GM21825 (cell line): ENCODE measurements at regions not wholly inside any gene's neighbourhood (a gene's known extent, or its start where the extent isn't known, plus 50 kb on each side); places are given as distances from the start of the nearest gene placed in this dataset.
"Not testable (repeated sequence)": the region's sequence is repeated elsewhere in the genome, so short reads cannot be mapped to it uniquely, and the experiment has no call there.

Source experiments
- ATAC-seq: cut with Tn5 transposase; IDR thresholded peaks from one replicate; pipeline ENCODE4 v1.9.1; 2021; ENCODE audit warnings: mild to moderate bottlenecking, moderate library complexity; ENCODE audit not compliant: unreplicated experiment

DNA sequence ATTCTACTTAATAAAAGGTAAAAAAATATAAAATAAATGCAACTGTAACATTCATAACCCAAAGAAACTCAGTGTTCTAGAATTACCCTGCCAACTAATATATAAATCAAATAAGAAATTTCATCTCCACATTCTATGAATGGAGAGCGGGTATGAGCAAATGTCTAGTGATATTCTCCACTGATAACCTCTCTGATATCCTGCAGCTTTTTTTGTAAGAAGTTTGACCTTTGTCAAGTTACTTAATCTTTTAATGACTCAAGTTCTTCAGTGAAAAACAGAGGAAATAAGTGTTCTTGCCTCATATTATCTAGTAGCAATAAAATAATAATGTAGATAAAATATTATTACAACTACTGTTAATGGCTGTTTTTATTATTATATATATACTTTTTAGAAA lies 1275.6 kb upstream of the CDH9 start:
- ATAC-seq, result no peak

DNA sequence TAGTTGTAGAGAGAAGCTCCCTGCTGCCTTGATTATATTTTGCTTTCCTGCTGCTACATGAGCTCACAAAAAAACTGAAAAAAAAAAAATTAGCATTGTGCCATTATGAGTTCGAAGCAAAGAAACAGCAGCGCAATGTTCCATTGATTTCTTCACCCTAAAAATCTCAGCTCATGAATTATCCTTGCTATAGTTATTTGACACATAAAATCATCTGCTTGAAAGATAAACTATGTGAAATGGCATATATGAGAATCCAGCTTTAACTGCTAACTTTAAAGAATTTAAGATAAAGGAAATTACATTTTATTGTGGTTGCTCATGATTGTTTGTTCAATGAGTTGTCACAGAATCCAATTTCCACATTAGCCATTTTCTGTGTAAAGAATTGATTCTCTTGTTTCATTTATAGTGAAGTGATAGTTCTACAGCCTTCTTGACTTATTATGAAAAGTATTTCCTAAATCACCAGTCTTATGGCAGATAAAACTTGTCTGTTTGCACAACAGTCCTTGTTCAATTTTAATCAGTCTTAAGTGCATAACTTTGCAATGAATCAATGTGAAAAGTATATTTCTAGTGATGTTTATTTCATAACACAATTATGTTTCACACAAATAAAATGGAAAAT lies 1275.0 kb upstream of the CDH9 start:
- no peak for ATAC-seq

DNA sequence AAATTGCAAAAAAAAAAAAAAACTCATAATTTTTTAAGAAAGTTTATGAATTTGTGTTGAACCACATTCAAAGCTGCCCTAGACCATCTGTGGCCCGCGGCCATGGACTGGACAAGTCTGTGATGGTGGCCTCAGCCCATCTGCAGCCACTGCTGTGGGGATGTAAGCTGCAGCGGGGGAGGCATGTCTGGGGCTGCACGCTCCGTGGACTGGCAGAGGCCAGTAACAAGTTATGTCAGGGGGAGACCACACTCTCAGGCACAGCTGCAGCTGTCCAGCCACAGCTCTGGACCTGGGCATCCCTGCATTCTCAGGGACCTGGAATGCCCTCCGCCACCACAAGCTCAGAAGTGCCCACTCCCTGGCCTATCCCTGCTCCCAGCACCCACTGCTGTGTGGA lies 1272.3 kb upstream of the CDH9 start:
- no peak for ATAC-seq

DNA sequence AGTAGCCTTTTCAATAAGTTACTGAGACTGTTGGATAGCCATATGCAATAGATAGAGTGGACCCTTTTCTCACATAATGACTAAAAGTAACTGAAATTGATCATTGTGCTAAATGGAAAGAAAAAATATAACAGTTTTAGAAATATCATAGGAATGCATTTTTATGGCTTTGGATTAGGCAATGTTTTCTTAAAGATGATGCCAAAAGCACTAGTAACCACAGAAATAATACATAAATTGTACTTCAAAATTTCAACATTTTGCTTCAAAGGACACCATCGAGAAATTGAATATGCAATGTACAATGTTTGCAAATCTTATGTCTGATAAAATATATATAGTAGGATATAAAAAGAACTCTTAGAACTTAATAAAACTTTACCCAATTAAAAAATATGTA lies 1267.5 kb upstream of the CDH9 start:
- ATAC-seq, result no peak

DNA sequence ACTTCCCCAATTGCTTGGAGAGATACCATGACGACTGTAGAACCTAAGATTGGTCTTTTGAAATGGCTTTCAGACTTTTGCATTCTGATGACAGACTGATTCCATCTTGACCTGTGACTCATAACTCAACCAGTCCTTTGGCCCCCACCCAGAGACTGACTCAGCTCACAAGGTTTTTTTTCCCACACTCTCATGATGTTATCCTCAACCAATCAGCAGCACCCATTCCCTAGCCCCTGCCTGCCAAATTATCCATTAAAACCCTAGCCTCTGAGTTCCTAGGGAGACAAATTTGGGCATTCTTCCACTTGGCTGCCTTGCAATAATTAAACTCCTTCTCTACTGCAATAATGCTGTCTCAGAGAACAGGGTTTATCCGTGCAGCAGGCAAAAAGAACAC lies 1263.3 kb upstream of the CDH9 start:
- no peak for ATAC-seq

DNA sequence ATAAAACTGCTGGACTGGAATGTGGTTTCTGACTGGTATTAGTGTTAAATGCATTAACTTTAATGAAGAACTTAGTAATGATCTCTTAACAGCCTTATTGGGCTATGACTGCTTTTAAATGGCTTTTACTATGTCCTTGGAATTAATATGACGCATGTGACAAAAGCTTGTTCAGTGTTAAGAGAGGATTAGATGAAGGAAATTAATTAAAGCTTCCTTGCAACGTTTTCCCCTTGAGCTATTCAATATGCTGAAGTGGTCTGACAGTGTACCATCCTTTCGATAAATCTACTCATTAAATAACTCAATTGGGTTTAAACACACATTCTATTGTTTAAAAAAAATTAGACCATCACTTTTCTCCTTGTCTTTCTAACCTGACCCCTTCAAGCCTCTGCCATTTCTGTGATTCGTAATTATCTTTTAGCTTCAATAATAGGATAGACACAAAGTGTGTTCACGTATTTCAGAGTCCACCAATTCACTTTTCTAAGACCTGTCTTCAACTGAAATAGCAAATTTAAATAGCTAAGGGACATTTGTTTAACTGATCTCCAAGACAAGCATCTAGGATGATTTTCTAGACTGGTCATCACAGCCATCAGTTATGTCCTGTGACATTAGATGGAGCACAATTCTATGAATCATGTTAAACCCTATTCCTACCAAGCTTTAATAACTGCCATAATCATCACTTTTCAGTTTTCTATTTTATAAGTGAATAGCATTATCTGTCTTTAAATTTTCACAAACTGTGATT lies 1258.0 kb upstream of the CDH9 start:
- no peak for ATAC-seq

DNA sequence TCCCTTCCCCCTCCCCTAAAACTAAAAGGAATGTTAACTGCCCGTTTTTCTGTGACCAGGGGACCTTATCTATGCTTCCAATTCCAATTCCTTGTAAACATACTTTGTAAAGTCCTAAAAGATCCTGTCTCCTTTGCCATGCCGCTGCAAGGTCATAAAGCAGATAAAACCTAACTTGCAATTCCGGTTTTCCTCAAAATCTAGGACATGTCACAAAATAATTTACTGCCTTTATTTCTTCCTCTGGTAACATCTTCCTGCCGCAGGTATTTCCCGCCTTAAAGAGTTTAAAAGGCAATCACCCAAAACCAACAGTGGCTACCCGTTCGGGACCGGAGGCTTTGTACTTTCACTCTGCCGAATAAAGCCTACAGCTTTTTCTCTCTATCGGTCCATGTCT lies 1248.6 kb upstream of the CDH9 start:
- not testable (repeated sequence) for ATAC-seq

DNA sequence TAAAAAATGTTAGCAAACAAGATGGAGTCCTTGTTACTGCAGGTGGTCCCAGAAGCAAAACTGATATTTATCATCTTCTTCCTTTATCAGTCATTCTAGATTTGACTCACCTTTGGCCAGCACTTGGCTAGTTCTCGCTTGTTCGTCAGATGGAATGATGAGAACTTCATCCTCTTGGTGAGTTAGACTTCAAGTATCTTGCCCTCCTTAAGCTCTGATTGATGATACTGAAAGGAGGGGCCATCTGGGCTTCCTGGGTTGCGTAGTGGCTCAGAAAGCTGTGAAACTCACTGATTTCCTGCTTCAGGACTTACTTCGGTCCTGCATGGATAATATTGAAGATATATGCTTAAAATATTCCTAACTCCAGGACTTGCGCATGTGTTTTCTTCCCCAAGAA lies 1248.2 kb upstream of the CDH9 start:
- ATAC-seq, result no peak

DNA sequence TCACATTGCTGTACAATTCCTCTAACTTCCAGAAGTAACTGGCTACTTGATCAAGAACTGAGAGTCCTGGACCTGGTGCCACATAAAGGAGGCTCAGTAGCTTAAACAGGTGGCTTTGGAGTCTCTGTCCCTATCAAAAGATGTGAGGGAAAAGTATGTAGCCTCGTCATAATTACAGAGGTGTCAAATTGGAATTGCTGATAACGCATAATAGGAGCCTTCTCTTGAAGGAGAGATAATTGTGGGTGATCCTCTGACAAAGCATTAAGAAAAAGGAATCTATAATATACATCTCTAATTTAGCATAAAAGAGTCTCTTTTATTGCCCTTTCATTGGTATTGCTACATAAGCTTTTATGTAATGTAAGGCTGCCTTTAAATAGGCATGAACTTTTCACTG lies 1246.4 kb upstream of the CDH9 start:
- ATAC-seq, result no peak

DNA sequence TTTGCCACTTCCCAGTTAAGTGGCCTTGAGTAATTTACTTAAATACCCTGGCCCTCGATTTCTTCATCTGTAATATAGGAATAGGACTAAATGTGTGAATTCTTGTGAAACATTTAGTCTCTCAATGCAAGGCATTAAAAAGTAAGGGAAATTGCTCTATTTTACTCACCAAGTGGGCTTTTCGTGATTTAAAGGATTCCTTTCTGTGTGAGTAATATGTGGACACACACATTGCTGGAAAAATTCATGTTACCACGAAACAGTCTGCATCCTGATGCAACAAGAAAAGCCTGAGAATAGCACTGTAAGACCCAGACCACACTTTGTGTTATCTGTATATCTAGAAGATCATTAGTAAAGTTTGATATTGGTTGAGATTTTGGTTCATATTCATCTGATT lies 1243.0 kb upstream of the CDH9 start:
- no peak for ATAC-seq

DNA sequence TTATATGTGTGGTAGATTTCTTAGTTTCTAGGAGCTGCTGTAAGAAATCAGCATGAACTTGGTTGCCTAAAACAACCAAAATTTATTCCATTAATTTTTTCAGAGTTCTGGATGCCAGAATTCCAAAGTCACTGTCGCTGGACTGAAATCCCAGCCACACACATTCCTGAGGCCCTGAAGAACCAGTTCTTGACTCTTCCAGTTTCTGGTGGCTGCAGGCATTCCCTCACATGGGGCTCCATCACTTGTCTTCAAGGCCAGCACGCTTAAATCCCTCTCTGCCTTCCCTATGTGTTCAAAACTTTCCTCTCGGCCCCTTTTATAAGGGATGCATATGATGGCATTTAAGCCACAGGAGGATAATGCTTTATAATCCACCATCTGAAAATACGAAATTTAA lies 1237.5 kb upstream of the CDH9 start:
- ATAC-seq, result no peak

DNA sequence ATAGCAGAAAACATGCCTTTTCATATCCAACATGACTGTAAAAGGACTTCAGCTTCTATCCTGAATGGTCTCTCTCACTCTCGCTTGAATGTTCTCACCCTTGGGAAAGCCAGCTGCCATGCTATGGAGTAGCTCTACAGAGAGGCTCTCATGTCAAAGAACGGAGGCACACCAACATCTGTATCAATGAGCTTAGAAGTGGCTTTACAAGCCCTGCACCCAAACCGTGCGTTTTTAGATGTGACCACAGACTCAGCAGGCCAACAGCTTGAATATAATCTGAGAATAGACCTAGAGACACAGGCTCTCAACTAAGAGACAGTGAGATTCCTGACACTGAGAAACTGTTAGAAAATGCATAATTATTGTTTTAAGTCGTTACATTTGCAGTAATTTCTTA lies 1231.6 kb upstream of the CDH9 start:
- ATAC-seq, result no peak

DNA sequence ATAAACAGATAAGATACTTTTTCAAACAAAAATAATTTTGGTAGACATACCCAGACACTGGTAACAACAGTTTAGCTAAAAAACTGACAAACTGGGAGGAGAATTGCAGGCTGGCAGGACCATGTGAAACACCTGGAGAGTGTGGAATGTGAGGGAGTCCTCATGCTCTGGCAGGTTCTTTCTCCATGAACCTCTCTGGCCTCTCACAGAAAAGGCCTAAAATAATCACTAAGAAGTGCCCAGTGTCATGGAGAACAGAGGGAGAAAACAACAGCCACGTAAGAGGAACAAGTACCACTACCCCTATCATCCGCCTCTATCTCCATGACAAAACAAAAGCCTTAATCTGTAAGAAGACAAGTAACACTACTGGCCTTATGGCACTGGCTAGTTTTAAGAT lies 1227.5 kb upstream of the CDH9 start:
- ATAC-seq, result no peak

DNA sequence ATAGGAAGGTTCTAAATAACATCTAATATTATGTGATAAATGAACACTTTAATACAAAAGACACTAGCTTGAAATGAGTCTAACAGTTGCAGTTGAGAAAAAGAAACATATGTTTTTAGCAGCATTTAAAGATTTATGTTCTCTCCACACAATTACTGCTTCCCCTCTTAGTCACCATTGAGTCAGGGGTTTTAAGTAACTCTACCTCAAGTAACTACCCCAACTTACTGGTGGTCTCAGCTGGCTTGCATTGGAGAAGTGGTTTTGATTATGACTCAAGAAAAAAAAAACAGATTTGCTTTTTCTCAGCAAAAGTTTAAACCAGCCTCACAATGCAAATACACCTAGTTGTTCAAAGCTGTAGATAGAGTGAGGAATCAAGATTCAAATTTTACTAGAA lies 1216.5 kb upstream of the CDH9 start:
- ATAC-seq, result no peak

DNA sequence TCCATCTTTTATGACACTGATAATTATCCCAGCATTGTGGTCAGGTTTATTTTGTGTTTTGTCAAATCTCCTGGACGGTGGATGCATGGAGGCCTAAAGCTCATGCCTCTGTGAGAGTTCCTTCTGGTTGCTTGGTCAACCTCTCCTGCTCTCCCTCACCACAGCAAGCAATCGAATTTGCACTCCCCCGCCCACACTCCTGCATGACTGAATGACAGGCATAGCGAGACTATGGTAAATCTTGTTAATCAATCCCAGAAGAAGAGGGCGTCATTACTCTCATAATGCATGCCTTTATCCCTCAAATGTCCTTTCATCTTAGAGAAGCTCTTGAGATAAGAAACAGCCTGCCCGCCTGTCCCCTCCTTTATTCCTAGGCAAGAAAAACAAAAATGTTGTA lies 1215.0 kb upstream of the CDH9 start:
- no peak for ATAC-seq

DNA sequence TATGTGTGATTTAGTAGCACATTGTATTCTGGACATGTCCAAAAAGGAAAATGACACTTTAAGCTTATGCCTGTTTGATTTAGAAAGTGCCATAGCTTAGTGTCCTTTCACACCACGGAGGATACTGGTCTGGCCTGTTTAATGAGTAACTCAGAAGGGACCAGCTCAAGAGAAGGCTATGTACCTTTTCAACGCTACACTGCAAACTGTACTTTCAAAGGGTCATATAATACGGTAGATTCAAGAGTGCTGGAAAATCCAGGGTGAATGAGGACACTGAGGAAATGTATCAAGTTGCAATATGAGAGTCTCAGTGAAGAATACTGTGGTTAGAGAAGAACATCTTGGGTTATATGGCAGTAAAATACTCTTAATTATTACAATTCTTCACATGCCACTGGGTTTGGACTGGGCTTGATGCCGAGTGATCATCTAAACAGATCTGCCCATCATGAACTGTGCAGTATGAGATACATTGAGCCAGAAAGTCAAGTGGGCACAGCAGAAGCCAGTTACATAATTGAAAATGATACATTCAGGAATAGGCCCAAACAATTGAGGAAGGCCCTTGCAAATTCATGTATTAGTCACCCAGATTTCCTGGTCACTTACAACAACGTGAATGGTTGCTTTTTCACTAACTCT lies 1211.5 kb upstream of the CDH9 start:
- no peak for ATAC-seq

DNA sequence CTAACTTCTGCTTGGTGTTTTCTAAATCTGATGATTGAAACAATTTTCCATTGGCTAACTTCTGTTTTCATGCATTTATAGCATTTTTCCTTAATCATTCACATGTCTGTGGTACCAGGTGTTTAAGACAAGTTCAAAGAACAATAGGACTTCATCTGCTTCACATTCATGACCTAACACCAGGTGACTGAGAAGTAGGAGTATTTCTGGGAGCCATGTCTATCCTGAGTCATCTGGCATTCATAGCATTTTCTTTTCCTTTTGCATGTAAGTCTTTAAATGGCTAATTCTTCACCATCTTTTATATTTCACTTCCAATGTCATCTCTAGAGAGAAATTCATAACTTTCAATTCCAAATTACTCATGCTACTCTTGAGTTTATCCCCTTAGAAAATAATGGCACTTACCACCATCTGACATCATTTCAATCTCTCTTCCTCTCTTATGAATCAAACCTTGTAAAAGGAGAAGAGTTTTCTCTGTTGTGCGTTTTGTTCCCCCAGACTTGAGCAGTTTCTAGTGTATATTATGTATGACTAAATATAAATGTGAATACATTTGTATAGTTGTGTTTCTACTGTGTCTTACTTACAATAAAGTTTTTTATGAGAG lies 1196.1 kb upstream of the CDH9 start:
- no peak for ATAC-seq

DNA sequence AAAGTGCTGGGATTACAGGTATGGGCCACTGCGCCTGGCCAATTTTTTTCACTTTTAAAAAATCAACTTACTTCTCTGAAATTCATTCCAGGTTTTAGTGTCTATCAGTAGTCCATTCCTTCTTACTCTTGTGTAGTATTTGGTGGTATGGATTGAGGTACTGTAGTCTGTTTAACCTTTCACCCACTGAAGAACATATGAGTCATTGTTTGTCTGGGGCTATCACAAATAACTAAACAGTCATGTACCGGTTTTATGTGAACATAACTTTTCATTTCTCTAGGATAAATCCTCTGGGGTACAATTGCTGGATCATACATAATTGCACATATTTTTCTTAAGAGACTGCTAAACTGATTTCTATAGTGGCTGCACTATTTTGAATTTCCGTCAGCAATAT lies 1188.0 kb upstream of the CDH9 start:
- no peak for ATAC-seq

DNA sequence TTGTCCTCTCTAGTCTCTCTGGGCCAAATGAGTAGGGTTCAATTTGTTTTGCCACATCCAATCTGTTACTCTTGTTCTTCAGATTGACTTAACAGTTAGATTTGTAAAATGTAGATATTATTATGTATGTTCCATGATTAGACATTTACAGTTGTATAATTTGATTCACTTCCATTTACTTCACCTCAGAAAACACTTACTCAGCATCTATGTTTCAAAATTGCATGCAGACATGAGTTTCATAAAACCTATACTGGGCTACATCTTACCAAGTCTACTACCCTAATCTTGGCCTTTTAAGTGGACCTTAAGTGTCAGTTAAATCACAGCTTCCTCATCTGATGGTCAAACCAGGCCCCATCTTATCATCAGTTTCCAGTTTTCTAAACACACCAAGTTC lies 1181.2 kb upstream of the CDH9 start:
- no peak for ATAC-seq

DNA sequence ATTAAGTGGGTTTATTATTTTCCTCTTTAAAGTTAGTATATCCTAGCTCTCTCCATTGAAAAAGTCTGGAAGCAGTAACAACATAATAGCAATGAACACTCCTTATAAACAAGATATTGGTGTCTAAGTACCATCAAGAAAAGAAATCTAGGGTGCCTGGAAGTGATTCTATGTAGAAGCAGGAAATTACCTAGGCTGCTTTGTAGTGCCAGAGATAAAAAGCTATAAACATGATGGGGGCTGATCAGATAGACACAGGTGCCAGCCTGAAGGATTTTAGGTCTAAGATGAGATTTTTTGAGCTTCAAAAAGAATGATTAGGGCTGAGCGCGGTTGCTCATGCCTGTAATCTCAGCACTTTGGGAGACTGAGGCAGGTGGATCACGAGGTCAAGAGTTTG lies 1179.3 kb upstream of the CDH9 start:
- ATAC-seq, result no peak

DNA sequence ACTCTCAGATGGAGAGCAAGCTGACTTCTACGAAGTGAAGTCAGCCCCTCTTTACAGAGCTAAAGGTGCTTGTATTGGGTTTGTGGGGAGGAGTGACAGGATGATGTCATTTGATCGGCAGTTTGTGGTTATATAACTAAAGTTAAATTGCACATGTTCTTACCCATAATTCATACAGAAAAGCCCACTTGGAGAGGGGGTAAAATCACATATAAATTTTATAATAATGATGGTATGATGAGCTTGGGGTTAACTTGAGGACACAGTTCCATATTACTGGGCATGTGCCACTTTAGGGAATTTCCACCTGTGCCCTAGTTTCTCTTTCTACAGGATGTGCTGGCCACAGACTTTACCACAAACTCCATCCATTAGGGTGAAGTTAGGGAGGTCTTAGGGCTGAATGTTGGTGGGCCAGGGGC lies 1178.6 kb upstream of the CDH9 start:
- peak; percentile 55 for ATAC-seq

DNA sequence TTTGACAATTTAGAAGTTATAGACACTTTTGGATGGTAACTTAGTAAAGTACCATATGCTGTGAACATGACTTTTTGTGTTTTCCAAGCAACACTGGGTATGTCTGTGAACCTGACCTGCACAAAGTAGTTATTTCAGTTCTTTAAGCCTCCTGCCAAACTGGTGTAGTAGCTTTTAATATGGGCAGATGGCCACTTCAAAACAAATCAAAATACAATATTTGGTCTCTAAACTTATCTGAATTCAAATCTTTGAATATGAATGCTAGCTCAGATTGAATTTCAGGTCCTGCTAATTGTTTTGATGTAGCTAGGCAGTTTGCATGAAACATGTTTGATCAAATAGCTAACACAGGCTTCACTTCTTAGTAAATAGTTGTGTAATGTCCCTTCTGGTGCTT lies 1176.7 kb upstream of the CDH9 start:
- ATAC-seq, result no peak
